NOMO-1 treated with dmso at 0.1 percent for 144 hours (cell line): ENCODE measurements at regions not wholly inside any gene's neighbourhood (a gene's known extent, or its start where the extent isn't known, plus 50 kb on each side); places are given as distances from the start of the nearest gene placed in this dataset.

Experiments
- DNase-seq: peaks from one replicate; lab custom pipeline; 2025; ENCODE audit not compliant: unreplicated experiment; lab: John Stamatoyannopoulos, UW

DNA sequence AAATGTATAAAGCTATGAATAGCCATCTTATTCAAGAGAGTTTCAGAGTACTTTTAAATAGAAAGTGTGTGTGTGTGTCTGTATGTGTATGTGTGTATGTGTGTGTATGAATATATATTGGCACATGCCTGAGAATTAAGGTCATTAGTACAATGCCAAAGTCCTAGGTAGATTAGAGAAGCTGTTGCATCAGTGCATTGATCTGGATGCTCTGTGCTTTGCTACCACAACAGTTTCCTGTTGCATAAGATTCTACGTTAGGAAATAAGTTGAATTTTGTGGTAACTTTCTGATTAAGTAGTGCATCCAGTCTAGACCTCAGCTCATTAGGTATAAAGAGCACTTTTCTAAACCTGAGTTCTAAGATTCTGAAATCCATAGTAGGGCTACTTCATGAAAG lies 1102.8 kb upstream of the KLHL29 start:
- peak; percentile 79 for DNase-seq

- no peak for DNase-seq
Observed at GRCh38 chr2:22282916-22283315, 1102.1 kb upstream of the KLHL29 start.

DNA sequence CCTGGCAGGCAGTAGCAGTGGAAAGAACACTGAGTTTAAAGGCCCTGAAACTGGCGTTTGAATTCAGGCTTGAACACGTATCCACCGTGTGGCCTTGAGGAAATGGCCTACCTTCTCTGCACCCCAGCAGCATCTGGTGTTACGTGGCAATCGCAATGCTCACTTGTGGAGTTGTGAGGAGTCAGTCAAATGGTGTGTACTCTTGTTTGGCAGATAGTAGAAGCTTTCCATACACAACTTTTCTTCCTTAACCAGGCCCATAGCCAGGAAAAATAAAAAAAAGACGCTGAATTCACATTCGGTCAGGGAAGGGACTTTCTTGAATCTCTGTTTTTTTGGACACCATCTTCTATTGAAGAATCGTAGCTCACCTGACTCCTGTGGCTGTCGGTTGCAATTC lies 1101.5 kb upstream of the KLHL29 start:
- DNase-seq, result no peak

DNA sequence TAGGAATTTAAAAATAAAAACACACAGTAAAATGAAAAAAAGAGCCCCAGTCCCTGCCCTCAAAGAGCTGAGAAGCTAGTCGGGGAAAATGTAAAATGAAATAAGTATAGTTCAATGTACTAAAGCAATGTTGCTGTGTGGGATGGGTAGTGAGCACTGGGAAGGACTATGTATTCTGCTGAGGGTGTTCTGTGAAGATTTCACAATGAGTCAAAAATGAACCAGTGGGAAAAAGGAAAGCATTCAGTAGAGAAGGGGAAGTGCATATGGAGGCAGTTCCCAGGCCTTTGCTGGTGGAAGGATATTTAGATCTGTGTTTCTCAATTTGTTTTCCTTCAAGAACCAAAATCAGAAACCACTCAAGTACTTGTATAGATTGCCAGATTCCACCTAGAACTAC lies 1094.7 kb upstream of the KLHL29 start:
- no peak for DNase-seq

DNA sequence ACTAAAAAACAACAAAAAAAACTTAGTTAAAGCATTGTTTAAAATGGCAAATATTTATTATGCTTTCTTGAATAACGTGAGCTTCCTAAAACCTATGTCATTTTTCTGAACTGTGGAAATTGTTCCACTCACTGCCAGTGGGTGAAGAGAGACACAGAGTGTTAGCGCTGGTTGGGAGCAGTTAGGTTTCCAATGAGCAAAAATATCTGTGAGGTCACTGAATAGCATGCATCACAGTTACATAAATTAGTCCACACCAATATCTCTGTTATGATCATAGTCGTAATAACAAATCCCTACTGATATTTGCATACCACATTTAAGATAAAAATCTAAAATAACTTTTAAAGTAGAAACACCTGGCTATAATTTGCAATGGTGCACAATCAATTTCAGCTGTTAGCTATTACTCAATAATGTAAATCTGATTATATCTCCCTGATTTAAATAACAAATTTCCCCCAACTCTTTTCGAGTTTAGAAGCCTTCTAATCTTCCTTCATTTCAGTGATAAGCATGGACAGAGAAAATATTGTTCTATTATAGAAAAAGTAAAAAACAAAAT lies 1094.0 kb upstream of the KLHL29 start:
- DNase-seq, result no peak

- DNase-seq, result no peak
Observed at GRCh38 chr2:22301228-22301627, 1083.8 kb upstream of the KLHL29 start.

- peak; percentile 87 for DNase-seq
Observed at GRCh38 chr2:22326250-22326649, 1058.7 kb upstream of the KLHL29 start.

GRCh38 chr2:22329211-22330154 lies 1055.5 kb upstream of the KLHL29 start:
- DNase-seq, result no peak

GRCh38 chr2:22336414-22336813 lies 1048.6 kb upstream of the KLHL29 start:
- DNase-seq, result no peak

GRCh38 chr2:22340716-22341115 lies 1044.3 kb upstream of the KLHL29 start:
- no peak for DNase-seq

GRCh38 chr2:22347306-22347705 lies 1037.7 kb upstream of the KLHL29 start:
- DNase-seq, result no peak

- DNase-seq, result no peak
Observed at GRCh38 chr2:22350621-22351020, 1034.4 kb upstream of the KLHL29 start.

DNA sequence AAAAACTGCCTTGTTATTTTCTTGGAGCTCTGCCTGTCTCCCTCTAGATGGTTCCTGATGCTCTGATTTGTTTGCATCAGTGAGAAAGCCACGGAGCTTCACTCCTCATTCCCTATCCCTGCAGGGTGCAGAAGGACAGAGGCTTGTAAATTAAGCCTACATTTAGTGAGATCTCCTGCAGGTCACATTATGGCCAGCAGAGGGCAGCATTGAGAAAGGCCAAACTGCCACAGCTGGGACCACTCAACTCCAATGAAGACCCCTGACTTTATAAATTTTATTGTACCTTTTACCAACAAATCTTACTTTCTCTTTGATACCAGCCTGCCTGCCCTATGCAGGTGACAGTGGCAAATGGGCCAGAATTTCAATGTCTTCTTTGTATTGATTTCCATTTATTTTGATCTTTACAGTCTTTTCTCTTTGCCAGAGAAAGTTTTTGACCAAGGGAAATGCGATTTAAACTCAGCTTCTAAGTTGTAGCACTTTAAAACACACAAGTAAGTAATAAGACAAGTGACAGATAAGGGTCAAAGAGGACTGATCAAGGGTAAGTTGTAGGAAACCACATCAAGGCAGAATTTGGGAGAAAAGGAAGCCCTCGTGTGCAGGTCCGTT lies 1029.1 kb upstream of the KLHL29 start:
- no peak for DNase-seq

- no peak for DNase-seq
Observed at GRCh38 chr2:22359071-22359672, 1025.8 kb upstream of the KLHL29 start.

DNA sequence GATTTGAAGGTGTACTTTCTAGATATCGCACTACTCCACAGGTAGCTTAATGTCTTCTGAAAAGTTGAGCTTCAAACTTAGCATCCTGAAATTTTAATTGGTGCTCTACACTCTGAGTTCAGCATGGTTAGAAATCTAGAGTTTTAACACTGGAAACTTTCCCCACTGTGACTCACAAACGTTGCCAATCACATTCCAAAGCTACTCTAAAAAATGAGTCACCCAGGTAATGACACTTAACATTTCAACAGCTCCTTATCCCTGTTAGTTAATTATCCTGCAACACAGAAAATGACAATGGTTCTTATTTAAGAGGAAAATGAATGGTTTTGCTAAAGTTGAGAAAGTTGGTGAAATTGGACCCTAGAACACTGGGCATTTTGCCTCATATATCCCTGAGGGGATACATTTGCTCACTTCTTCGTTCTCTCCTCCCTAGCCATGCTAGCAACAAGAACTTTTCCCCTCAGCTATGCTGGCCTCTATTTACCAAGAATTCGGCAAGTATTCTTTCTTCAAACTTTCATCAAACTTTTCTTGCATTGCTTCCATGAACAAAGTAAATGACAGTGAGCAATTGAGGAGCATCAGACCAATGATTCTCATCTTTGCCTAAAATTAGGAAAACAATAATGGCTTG lies 1024.1 kb upstream of the KLHL29 start:
- DNase-seq, result no peak

DNA sequence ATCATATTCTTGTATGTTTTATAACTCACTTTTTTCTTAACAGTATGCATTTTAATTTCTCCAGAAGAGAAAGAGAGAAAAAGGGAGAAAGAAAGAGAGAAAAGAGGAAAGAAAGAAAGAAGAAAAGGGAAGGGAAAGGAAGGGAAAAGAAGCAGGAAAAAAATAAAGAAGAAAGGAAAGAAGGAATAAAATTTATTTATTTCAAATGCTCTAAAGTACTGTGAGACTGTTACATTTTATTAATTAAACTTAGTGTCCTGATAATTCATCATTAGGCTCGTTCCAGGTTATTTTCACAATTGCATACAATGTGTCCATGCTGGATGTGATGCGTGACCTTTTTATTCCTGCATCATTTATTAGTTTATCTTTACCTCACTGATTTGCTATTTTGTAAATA lies 1023.4 kb upstream of the KLHL29 start:
- no peak for DNase-seq

GRCh38 chr2:22375096-22375495 lies 1009.9 kb upstream of the KLHL29 start:
- DNase-seq, result no peak

DNA sequence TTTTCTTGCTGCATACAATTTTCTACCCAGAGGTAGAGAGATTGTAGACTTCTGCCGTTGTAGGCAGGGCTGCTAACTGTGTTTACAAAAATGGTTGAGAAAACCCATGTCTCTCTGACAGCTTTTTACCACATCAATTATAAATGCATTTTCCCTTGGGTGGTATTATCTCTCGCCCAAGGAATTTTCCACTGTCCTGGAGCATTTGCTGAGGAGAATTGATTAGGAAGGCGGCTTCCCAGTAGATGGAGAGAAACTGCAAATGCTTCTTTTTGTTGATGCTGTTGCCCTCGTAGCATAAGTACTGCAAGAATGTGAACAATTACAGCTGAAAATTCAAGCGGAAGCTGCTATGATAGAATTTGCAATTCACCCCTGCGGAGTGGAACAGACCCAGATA lies 1007.7 kb upstream of the KLHL29 start:
- DNase-seq, result no peak

- DNase-seq, result no peak
Observed at GRCh38 chr2:22382479-22383169, 1002.4 kb upstream of the KLHL29 start.

GRCh38 chr2:22397847-22398246 lies 987.1 kb upstream of the KLHL29 start:
- DNase-seq, result no peak

GRCh38 chr2:22403748-22404147 lies 981.2 kb upstream of the KLHL29 start:
- DNase-seq, result no peak
